ENCODE measurements at regions not wholly inside any gene's neighbourhood (a gene's known extent, or its start where the extent isn't known, plus 50 kb on each side); places are given as distances from the start of the nearest gene placed in this dataset.

- TF ChIP-seq POLR2A (IDR thresholded peaks at IDR 0.05): no peak
- TF ChIP-seq CTCF (IDR thresholded peaks at IDR 0.05): no peak
Measured at GRCh38 chrX:110417128-110417527, 58.5 kb downstream of the RTL9 start.
